Type B pancreatic cell (in vitro differentiated cells): ENCODE measurements at regions not wholly inside any gene's neighbourhood (a gene's known extent, or its start where the extent isn't known, plus 50 kb on each side); places are given as distances from the start of the nearest gene placed in this dataset.

Source experiments
- DNase-seq: peaks from one replicate; pipeline ENCODE4 v3.0.0; 2021; ENCODE audit warnings: mixed read lengths; ENCODE audit not compliant: unreplicated experiment; ENCODE audit errors: extremely low spot score
- H3K27ac Mint-ChIP-seq: 2 replicates; pipeline ENCODE4 v1.8.0; 2021; ENCODE audit warnings: mild to moderate bottlenecking, mixed read lengths
- H3K27me3 Mint-ChIP-seq: 2 replicates; pipeline ENCODE4 v1.8.0; 2021; ENCODE audit warnings: mixed read lengths
- H3K36me3 Mint-ChIP-seq: 2 replicates; pipeline ENCODE4 v1.8.0; 2021; ENCODE audit warnings: mixed read lengths
- H3K4me1 Mint-ChIP-seq: one replicate; pipeline ENCODE4 v1.8.0; 2021; ENCODE audit warnings: mixed read lengths; ENCODE audit not compliant: unreplicated experiment
- H3K4me3 Mint-ChIP-seq: 2 replicates; pipeline ENCODE4 v1.8.0; 2021; ENCODE audit warnings: mild to moderate bottlenecking, mixed read lengths
- H3K9me3 Mint-ChIP-seq: 2 replicates; pipeline ENCODE4 v1.8.0; 2021; ENCODE audit warnings: mixed read lengths
- CTCF ChIP-seq: fragments of 200-600 bp; sonication (generic); conservative IDR thresholded peaks from 2 replicates; pipeline ENCODE4 v1.5.0; 2021; ENCODE audit warnings: antibody characterized with exemption, mild to moderate bottlenecking

- Mint-ChIP-seq H3K36me3 (no peaks in the 10 kb centered on the region), H3K27ac (no peak overlapping the region), H3K27me3 (no peaks in the 10 kb centered on the region), H3K4me1 (no peaks in the 10 kb centered on the region), H3K4me3 (no peak overlapping the region), H3K9me3 (no peaks in the 10 kb centered on the region)
- no peak for TF ChIP-seq CTCF
- no peak for DNase-seq
These were observed 1398.3 kb upstream of the CDH6 start for GRCh38 chr5:29795096-29795652.

- no peak for TF ChIP-seq CTCF
- H3K4me3 Mint-ChIP-seq: no peak overlapping the region
- DNase-seq: no peak
- no peak overlapping the region for H3K27ac Mint-ChIP-seq
- no peaks in the 10 kb centered on the region for H3K36me3 Mint-ChIP-seq
- no peaks in the 10 kb centered on the region for H3K27me3 Mint-ChIP-seq
- no peaks in the 10 kb centered on the region for H3K9me3 Mint-ChIP-seq
- no peaks in the 10 kb centered on the region for H3K4me1 Mint-ChIP-seq
These were observed 1399.2 kb upstream of the CDH6 start for GRCh38 chr5:29794141-29794787.

DNA sequence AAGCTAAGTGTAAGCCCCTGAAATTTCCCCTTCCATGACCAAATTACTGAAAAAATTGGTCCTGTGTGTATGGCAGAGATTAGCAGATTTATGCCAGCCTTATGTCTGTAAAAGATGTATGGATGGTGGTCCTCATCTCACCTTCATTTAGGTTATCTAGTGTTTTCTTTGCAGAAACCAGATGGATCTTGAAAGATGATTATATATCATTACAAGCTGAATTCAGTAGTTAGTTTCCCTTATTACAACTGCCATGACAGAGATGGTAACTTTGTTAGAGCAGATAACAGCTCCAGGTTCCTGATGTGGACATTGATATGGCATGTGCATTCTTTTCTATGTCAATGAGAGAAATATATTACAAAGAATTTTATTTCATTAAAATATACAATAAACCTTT is 1403.2 kb upstream of the CDH6 start:
- no peak for DNase-seq
- Mint-ChIP-seq H3K4me1 (no peaks in the 10 kb centered on the region), H3K9me3 (peaks cover 6% of the 10 kb centered on the region), H3K4me3 (no peak overlapping the region), H3K27me3 (no peaks in the 10 kb centered on the region), H3K27ac (no peak overlapping the region), H3K36me3 (no peaks in the 10 kb centered on the region)
- no peak for TF ChIP-seq CTCF

- DNase-seq: no peak
- H3K4me1 Mint-ChIP-seq: peaks cover 6% of the 10 kb centered on the region
- no peak for TF ChIP-seq CTCF
- H3K36me3 Mint-ChIP-seq: no peaks in the 10 kb centered on the region
- H3K4me3 Mint-ChIP-seq: no peak overlapping the region
- H3K9me3 Mint-ChIP-seq: no peaks in the 10 kb centered on the region
- H3K27me3 Mint-ChIP-seq: no peaks in the 10 kb centered on the region
- no peak overlapping the region for H3K27ac Mint-ChIP-seq
These were observed 1413.1 kb upstream of the CDH6 start for GRCh38 chr5:29780401-29780800.

GRCh38 chr5:29779141-29779540 is 1414.3 kb upstream of the CDH6 start:
- Mint-ChIP-seq H3K9me3 (no peaks in the 10 kb centered on the region), H3K36me3 (no peaks in the 10 kb centered on the region), H3K4me3 (no peak overlapping the region), H3K27ac (no peak overlapping the region), H3K4me1 (peaks cover 6% of the 10 kb centered on the region), H3K27me3 (no peaks in the 10 kb centered on the region)
- TF ChIP-seq CTCF: no peak
- no peak for DNase-seq
